A204.1 (cell line): ENCODE measurements at regions not wholly inside any gene's neighbourhood (a gene's known extent, or its start where the extent isn't known, plus 50 kb on each side); places are given as distances from the start of the nearest gene placed in this dataset.
"Not testable (repeated sequence)": the region's sequence is repeated elsewhere in the genome, so short reads cannot be mapped to it uniquely, and the experiment has no call there.

ENCODE experiments used
- FAIRE-seq: peaks from 2 replicates; lab custom pipeline; 2012; peaks lifted over from hg19 to GRCh38; lab: Jason Lieb, UNC

DNA sequence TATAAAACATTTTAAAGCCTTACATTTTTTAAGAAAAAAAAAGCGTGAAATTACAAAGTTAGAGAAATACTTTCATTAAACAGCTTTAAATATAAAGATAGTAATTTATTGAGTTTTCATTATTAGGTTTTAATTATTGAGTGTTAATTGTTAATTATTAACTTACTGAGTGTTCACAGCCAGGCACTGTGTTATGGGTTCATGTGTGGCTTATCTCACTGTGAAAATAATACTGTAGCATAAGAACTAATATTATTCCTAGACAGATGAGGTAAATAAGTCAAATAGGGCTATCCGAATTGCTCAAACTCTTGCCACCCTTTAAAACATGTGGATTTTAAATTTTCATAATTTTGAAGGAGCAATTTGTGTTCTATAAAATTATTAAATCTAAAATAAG lies 956.1 kb upstream of the PCDH20 start:
- FAIRE-seq: no peak

DNA sequence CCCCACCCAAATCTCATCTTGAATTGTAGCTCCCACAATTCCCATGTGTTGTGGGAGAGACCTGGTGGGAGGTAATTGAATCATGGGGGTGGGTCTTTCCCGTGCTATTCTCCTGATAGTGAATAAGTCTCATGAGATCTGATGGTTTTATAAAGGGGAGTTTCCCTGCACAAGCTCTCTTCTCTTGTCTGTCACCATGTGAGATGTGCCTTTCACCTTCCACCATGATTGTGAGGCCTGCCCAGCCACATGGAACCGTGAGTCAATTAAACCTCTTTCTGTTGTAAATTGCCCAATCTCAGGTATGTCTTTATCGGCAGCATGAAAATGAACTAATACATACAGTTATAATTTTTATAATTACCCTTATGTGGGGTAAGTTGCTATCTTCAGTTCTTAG lies 952.3 kb upstream of the PCDH20 start:
- not testable (repeated sequence) for FAIRE-seq

DNA sequence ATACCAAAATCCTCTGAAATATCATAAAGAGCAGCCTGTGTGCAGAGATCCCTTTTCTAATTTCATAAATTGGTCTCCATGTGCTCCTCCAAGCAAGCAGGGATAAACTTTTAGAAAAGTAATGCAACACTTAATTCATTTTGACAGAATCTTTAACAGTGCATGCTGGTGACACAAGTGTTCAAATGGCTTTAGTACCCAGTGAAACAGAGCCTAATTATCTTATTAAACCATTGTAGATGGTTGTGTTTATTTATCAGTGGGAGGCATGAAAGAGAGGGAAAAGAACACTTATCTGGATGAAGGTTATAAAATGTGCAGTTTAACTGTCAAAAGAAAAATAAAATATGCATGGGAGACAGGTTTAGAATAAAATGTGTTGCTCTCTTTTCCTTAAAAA lies 945.0 kb upstream of the PCDH20 start:
- FAIRE-seq: no peak

DNA sequence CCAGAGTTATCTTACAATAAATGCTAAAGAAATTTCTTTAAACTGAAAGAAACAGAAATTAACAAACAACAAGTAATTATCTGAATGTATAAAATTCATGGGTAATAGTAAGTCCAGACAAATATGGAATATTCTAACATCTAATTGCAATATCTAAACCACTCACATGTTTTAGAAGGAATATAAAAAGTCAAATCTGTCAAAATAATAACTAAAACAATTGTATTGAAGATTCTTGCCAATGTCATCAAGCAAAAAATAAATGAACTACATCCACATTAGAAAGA lies 942.9 kb upstream of the PCDH20 start:
- no peak for FAIRE-seq

DNA sequence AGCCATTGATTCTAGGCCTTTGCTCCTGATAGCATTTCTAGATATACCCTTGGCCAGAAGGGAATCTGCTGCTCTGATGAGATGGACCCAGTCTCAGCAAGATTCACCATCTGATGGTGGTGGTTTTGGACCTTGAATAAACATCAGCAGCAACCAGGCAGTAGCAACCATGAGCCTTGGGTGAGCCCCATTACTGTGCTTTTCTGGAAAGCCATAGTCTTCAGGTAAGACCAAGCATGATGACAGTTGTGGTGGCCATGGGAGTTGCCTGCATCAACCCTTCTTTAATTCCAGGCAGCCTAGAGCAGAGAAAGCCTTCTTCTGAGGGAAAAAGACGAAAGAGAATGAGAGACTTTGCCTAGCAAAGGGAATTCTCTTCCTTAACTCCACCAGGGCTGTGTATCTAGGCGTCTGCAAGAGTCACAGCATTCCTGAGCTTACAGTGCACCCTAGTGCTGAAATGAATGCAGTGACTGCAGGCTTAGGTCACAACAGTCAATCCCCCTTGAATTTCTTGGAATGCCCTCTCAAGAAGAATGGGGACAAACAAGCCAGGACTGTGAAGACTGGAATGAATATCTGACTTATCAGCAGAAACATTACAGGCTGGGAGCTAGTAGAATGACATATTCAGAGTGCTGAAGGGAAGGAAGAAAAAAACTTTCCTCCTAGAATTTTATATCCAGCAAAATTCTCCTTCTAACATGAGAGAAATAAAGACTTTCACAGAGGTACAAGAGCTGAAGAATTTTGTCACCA lies 942.4 kb upstream of the PCDH20 start:
- FAIRE-seq: no peak

DNA sequence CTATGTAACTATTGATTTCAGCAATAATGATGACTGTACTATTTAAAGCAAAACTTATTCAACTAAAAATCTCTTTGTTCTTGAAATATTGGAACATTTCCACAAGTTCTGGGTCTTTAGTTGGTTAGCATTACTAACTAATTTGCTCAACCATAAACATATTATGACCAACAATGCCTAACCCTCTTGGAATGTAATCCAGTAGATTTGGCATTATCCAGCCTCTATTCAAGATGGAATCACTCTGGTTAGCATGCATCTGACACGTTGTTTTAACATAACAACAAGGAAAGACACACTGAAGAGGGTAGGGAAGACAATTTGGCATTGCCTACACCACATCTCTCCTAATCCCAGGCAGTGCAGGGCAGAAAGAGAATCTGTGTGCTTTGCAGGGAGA lies 941.3 kb upstream of the PCDH20 start:
- no peak for FAIRE-seq

DNA sequence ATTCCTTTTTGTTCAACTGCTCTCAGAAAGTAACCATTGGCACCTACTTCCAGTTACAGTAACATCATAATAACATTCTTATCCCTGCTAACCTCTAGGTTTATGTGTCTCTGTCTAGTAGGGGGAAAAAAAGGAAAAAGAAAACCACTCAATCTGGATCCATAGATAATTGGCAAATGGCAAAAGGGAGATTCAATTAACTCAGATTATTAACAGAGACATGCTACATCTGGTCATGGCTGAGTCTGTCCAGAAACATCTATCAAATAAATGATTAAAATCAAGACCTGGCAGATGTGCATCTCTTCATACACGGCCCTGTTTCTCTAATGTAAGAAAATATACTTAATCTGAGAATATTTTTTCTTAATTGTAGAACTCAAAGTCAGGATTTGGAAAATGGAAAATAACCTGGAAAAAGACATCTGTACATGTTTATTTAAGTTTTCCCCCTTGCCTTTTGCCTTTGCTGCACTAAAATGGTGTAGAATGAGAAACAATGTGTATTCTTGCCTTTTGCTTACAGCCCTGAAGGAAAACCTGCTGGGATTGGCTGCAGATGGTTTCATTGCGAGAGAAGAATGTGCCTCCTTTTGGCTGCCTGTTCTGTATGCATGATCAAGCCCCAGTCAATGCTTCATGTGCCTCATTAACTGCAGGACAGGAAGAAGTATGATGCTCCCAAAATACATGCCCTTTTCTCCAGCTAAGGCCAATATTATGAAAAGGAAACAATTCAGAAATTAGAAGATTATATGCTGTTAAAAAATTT lies 921.6 kb upstream of the PCDH20 start:
- no peak for FAIRE-seq

DNA sequence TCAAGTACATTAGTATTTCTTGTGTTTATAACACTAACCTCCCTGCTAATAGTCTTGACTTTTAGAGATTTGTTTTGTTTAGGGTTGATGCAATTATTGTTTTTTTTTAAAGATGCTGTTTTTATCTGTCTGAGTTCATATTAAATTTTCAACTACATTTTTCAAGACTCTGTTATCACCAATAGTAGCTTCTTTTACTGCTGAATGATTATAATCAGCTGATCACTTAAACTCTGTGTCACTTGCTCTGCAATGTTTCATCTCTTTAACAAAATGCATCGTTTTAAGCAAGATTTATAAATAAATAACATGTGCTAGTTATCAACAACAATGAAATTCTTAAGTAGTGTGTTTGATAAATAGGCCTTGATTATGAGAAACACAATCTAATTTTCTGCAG lies 920.9 kb upstream of the PCDH20 start:
- no peak for FAIRE-seq

DNA sequence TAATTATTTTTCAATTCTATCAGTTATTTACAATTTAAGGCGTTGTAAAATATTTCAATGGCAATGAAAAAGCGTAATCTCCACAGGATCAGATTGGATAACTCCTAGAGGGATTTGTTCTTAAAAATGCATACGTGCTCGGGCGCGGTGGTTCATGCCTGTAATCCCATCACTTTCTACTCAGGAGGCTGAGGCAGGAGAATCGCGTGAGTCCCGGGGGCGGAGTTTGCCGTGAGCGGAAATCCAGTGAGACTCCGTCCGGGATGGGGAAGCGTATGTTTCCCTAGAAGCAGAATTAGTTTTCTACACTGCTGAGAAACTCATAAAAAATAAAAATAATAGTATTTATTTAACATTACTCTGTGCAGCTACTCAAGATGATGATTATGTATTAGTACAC lies 917.8 kb upstream of the PCDH20 start:
- no peak for FAIRE-seq

DNA sequence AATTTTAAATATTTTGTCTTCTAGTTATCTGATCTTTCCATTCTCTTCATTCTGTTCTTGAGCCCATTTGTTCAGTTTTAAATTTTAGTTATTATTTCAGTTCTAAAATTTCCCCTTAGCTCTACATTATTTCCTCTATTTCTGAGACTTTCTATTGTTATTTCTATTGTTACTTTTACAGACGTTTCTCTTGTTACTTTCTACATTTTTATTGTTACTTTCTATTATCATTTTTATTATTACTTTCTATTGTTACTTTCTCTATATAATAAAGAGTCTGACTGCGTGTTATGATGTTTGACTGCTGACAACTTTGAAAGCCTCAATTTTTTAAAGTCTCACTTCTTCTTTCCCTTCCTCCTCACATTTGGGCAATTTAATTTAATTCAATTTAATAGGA lies 915.7 kb upstream of the PCDH20 start:
- no peak for FAIRE-seq

DNA sequence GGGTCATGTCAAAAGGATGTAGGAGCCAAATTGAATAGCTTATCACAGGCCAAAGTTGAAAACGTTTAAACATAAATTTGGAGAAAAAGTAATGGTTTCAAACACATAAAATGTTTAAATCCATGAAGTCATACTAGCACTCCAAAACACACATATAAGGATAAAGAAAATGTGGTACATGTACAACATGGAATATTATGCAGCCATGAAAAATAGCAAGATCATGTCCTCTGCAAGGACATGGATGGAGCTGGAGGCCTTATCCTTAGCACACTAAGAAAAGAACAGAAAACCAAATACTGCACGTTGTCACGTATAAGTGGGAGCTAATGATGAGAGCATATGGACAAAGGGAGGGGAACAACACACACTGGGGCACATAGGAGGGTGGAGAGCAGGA lies 911.7 kb upstream of the PCDH20 start:
- no peak for FAIRE-seq

DNA sequence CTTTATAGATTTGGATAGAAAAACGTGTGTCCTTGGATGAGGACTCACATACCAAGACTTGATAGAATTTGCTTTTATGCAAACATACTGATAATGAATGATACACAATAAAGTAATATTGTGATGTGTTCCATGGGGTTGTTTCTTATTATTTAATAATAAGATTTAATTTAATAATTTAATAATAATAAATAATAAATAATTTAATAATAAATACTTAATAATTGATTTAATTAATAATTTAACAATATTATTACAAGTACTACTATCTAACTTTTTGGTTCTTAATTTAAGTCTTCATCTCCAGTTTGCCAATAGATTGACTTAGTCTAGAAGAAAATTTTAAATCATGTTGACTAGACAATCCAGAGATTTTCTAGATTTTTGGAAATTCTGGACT lies 909.2 kb upstream of the PCDH20 start:
- peak; percentile 90 for FAIRE-seq

DNA sequence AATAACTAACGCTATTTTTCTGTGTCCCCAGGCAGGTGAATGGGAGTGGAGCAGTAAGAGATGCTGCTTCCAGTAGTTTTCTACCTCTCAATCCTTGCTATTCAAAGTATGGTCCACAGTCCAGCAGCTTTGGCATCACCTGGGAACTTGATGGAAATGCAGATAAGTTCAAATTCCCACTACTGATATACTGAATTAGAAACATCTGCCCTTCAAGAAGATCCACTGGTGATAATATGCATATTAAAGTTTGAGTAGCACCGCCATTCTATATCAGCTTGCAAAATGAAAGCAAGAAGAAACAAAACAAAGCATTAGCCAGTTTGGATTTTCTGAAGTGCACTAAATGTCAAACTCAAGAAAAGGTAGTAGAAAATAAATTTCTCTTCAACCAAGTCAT lies 906.2 kb upstream of the PCDH20 start:
- FAIRE-seq: no peak

DNA sequence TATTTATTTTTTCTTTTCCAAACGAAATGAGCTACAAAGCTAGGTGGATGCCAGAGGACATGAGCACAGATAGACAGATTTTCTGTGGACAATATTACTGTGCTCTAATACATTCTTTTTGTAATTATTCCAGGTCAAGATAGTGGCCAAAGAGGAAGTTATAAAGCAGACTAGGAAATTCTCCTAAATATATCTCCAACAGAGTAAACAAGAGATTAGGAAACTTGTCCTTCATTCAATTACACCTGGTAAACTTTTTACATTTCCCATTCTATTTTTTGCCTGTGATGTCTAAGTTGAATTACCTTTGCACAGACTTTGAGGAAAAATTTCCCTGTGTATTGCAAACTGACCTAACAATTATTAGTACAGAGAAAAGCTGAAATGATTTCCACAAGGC lies 905.5 kb upstream of the PCDH20 start:
- no peak for FAIRE-seq

DNA sequence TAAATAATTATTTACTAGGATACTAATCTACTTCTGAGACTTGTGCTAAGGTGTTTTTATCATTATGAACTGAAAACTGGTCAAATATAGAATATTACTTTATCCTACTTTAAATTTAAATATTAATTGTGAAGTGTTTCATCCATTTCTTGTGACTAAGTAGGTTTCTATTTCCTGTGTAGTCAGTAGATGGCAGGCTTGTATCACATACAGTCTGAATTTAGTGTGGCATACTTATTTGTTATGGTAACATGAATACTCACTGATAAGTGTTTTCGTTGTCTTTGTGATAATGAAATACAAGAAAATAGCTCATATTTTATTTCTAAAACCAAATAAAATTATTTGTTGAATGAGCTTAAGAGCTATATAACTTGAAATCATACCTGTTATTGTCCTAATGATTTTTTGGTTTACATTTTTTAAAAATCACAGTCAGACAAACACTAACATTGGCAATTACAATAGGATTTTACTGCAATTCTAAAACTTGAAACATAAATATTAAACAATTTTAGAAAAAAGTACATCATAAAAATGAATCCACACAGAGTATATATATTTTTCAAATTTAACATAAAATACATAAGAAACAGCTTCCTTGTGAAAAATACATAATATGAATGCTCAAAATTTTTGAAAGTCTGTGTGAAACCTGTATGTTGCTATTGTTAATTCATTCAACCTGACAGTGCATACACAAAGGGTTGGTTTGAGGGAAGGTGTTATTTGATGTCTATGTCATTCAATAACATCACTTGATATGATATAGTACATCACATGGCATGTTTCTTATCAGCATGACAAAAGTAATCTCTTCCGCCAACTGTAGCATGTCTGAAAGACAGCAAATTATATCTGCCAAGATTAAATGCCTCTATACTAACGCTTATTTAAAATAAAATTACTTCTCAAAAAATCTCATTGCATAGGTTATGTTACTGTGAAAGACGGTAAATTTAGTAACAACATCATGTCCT lies 904.8 kb upstream of the PCDH20 start:
- FAIRE-seq: peak; percentile 96

DNA sequence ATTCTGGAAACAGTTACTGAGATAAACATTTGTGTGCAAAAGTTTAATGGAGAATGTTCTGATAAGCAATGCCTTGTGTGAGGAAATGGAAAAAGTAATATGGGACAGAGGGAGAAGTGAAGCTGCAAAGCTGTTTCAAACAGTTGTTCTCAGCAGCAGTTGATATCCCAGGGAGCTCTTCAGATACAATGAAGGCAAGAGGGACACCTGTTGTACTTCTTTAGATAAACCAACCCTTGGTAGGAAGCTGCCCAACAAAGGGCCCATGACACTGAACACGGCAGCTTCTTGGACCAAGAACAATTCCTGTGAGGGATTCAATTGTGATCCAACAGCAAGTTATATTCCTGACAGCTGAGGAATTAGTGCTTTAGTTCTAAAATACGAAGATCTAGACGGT lies 894.3 kb upstream of the PCDH20 start:
- no peak for FAIRE-seq

DNA sequence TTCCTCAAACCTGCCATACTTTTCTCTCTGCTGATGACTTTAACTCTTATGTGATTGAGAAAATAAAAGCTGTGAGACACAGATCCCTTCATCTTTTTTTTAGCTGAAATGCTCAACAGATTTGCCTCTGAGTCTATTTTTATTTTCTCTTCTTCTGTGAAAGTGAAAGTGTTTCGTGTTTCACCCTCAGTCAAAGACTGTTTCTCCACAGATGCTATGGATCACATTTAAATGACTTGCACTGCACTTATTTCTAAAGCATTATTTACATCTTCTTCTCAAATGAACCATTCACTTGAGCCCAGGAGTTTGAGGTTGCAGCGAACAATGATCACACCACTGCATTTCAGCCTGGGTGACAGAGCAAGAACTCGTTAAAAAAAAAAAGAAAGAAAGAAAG lies 890.1 kb upstream of the PCDH20 start:
- no peak for FAIRE-seq

DNA sequence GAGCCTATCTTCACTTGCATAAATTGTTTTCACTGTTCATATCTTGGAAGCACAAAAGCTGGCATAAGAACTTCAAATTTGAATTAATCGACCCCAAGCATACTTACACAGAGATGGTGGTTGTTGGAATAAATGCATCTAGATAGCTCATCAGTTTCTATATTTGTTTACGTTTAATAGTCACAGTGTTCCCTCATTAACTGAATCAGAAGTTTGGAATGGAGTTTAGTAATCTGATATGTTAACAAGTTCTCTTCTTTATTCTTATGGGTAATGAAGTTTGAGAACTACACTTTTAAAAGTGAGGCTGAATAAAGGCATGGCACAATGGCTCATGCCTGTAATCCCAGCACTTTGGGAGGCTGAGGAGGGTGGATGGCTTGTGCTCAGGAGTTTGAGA lies 886.7 kb upstream of the PCDH20 start:
- no peak for FAIRE-seq

DNA sequence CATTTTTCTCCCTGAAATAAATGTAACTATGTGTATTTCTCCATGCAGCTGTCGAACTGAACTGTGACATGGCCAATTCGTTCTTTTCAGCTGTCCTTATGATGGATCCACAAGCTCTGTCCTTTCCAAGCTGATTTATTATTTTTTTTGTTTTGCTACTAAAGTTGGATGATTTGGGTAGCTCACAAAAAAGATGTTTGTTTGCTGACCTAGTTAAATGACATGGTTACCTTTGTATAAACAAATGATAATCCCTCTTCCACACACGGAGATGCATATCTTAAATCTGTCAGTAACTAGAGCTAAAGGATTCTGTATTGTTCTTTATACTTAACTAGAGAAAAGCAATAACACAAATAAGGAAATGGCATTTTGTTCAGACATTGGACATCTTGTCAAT lies 884.3 kb upstream of the PCDH20 start:
- FAIRE-seq: no peak

DNA sequence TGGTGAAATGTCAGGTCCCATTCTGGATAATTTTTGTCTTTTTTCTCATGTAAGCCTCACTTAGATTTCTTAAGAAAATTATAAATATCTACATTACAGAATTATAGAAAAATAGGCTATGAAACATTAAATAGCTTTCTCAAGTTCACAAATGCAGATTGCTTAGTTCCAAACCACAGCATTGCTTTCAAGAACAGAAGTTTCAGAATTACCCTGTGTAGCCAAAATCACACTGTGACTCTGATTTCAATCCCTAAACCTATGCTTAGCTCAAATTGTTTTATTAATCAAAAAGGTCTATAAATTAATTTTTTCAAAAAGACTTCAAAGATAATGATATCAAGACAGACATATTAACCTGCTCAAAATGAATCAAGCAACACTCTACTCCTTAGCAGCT lies 881.2 kb upstream of the PCDH20 start:
- no peak for FAIRE-seq

DNA sequence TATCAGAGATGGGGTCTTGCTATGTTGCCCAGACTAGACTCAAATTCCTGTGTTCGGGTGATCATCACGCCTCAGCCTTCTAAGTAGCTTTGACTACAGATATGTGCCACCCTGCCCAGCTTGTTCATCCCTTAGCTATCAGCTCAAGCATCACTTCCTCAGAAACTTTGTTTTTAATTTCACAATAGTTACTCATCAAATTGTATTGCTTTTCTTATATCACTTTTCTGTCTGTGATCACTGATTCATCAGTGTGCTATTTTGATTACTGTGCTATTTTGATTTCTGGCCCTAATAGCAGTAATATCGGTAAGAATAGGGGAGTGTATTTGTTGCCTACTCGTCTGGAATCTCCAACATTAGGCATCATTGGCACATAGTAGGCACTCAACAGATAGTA lies 878.6 kb upstream of the PCDH20 start:
- FAIRE-seq: no peak

DNA sequence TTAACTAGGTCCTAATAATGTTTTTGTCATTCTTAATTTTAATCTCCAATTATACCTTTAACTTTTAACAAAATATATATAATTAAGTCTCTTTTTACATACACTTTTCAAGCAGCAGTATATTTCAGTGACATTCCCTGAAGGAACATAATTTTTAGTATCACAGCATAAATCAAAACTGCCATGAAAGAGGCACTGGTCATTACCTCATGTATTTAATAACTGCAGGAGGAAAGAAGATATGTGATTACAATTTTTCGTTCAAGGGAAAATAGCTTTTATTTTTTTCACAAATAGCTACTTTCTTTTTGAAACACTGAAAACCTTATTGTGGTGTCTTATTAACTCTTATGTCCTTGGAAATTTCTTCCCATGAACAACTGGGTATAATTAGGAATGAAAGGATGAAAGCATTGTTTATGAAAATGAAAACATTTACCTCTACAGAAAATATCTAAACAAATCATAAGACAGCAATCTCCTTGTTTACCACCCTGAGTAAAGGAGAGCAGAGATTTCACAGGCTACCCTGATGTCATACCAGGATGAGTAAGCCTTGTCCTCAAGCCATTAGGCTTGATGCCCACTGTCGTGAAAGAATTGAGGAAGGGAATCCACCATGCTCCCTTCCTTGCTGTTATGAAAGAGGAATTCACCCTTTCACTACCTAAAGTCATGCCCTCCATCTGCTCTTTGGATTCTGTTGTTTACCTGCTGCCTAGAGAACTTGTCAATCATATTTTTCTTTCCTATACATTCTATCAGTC lies 877.2 kb upstream of the PCDH20 start:
- no peak for FAIRE-seq
